Glomerular visceral epithelial cell (primary cell): ENCODE measurements at regions not wholly inside any gene's neighbourhood (a gene's known extent, or its start where the extent isn't known, plus 50 kb on each side); places are given as distances from the start of the nearest gene placed in this dataset.

ENCODE experiments used
- DNase-seq: peaks from one replicate; pipeline ENCODE4 v3.0.0-alpha.2; 2016; ENCODE audit errors: extremely low spot score

- DNase-seq = no peak
These were observed 56.2 kb upstream of the RPS6KA3 start for GRCh38 chrX:20322887-20323286.

GRCh38 chrX:20320461-20321159, 53.9 kb upstream of the RPS6KA3 start:
- DNase-seq = no peak

GRCh38 chrX:20319054-20319453, 52.3 kb upstream of the RPS6KA3 start:
- no peak for DNase-seq

- peak; percentile 33 for DNase-seq
These were observed 51.2 kb upstream of the RPS6KA3 start for GRCh38 chrX:20317873-20318272.
